K562 (cell line): ENCODE measurements at regions not wholly inside any gene's neighbourhood (a gene's known extent, or its start where the extent isn't known, plus 50 kb on each side); places are given as distances from the start of the nearest gene placed in this dataset.

Experiments used
- ARID3B ChIP-seq: fragments of 250-450 bp; sonication (Bioruptor Pico); IDR thresholded peaks from 2 replicates; pipeline ENCODE4 v1.4.0; 2020; ENCODE audit warnings: borderline replicate concordance
- CREB3 ChIP-seq: fragments of 450-650 bp; conservative IDR thresholded peaks from 2 replicates; pipeline ENCODE4 v1.6.1; 2016; ENCODE audit warnings: missing genetic modification characterization, low read depth, mild to moderate bottlenecking, missing compliant biosample characterization, moderate library complexity
- CSDE1 ChIP-seq, 2 experiments: fragments of 450-650 bp; IDR thresholded peaks; 2 replicates each; pipeline ENCODE4 v1.6.1; 2016; ENCODE audit warnings: mild to moderate bottlenecking in 1 of 2
- DEAF1 ChIP-seq: fragments of 450-650 bp; formaldehyde crosslinking; IDR thresholded peaks from 2 replicates; pipeline ENCODE4 v1.4.0; 2020; ENCODE audit warnings: mild to moderate bottlenecking, moderate library complexity
- EGR1 ChIP-seq: fragments of 450-650 bp; conservative IDR thresholded peaks from 2 replicates; pipeline ENCODE4 v1.6.1; 2017; ENCODE audit warnings: mild to moderate bottlenecking
- GATA2 ChIP-seq: sonication (generic); formaldehyde crosslinking; IDR thresholded peaks from 2 replicates; pipeline ENCODE4 v1.4.0; 2020; ENCODE audit warnings: mild to moderate bottlenecking, missing genetic modification reagents
- KDM5B ChIP-seq: fragments of 200-600 bp; sonication (generic); IDR thresholded peaks from 2 replicates; pipeline ENCODE4 v1.6.1; 2012; ENCODE audit warnings: low read depth, mild to moderate bottlenecking, moderate library complexity, low read length, control low read depth, inconsistent platforms; ENCODE audit not compliant: insufficient replicate concordance
- MAZ ChIP-seq, 2 experiments: fragments of 450-650 bp in 1 of 2; sonication (generic) in 1 of 2; formaldehyde crosslinking; IDR thresholded peaks in 1 of 2; conservative IDR thresholded peaks in 1 of 2; 2 replicates each; pipeline versions ENCODE4 v1.4.0 to v1.5.0; 2020; ENCODE audit warnings: mild to moderate bottlenecking in 1 of 2, missing genetic modification reagents in 1 of 2
- MTA1 ChIP-seq: fragments of 450-650 bp; IDR thresholded peaks from 2 replicates; pipeline ENCODE4 v1.6.1; 2017; ENCODE audit warnings: borderline replicate concordance
- MXI1 ChIP-seq: IDR thresholded peaks from 2 replicates; pipeline ENCODE4 v1.6.1; 2011; ENCODE audit warnings: low read depth, mild to moderate bottlenecking, improper control_type of control experiment, low read length
- MYBL2 ChIP-seq, 2 experiments: fragments of 450-650 bp in 1 of 2; sonication (generic) in 1 of 2; formaldehyde crosslinking in 1 of 2; IDR thresholded peaks; 2 replicates each; pipeline versions ENCODE4 v1.6.1 to v1.8.1; 2017 to 2022; ENCODE audit warnings: borderline replicate concordance in 1 of 2, inconsistent platforms in 1 of 2, low read depth in 1 of 2, mild to moderate bottlenecking in 1 of 2, missing genetic modification reagents in 1 of 2, moderate library complexity in 1 of 2
- NBN ChIP-seq: fragments of 450-650 bp; IDR thresholded peaks from 2 replicates; pipeline ENCODE4 v1.6.1; 2016; ENCODE audit warnings: low read depth, mild to moderate bottlenecking
- RHOXF2B ChIP-seq: fragments of 250-450 bp; sonication (Bioruptor Pico); conservative IDR thresholded peaks from 2 replicates; pipeline ENCODE4 v1.5.1; 2021
- SNAPC5 ChIP-seq: fragments of 250-450 bp; sonication (Bioruptor Pico); IDR thresholded peaks from 2 replicates; pipeline ENCODE4 v1.8.0; 2021; ENCODE audit warnings: moderate library complexity, mild to moderate bottlenecking, inconsistent platforms
- USF1 ChIP-seq: sonication (generic); formaldehyde crosslinking; IDR thresholded peaks from 2 replicates; pipeline ENCODE4 v1.9.0; 2022; ENCODE audit warnings: mild to moderate bottlenecking, missing genetic modification reagents
- ZBTB43 ChIP-seq: sonication (generic); formaldehyde crosslinking; IDR thresholded peaks from 2 replicates; pipeline ENCODE4 v1.8.0; 2023; ENCODE audit warnings: mild to moderate bottlenecking, missing genetic modification reagents
- ZNF740 ChIP-seq, 3 experiments: fragments of 200-800 bp in 1 of 3; sonication (Bioruptor generic) in 1 of 3; sonication (generic) in 1 of 3; formaldehyde crosslinking in 1 of 3; IDR thresholded peaks; 2 replicates each; pipeline versions ENCODE4 v1.6.1 to v1.8.0; 2016 to 2022; ENCODE audit warnings: mild to moderate bottlenecking in 2 of 3, missing compliant biosample characterization in 2 of 3, missing genetic modification characterization in 2 of 3, missing genetic modification reagents in 1 of 3

GRCh38 chr6:87929843-87930288, 117.8 kb upstream of the SPACA1 start (continued):
- TF ChIP-seq SNAPC5 (CRISPR knock-in tag): no peak
- TF ChIP-seq ZNF740 (CRISPR knock-in tag; IDR thresholded peaks at IDR 0.05): no peak
- no peak for TF ChIP-seq ZNF740 (tag; IDR thresholded peaks at IDR 0.05)
- TF ChIP-seq DEAF1: peak; percentile 86
- no peak for TF ChIP-seq CSDE1 (IDR thresholded peaks at IDR 0.05)
- no peak for TF ChIP-seq MYBL2 (IDR thresholded peaks at IDR 0.05; ENCODE audit: low read depth)
- no peak for TF ChIP-seq MYBL2 (CRISPR knock-in tag; IDR thresholded peaks at IDR 0.05; ENCODE audit: borderline replicate concordance)
- no peak for TF ChIP-seq ZBTB43 (CRISPR knock-in tag)
- no peak for TF ChIP-seq USF1
- TF ChIP-seq KDM5B: no peak
- no peak for TF ChIP-seq ARID3B (CRISPR knock-in tag)
- TF ChIP-seq EGR1: no peak
- TF ChIP-seq MTA1: no peak
- no peak for TF ChIP-seq CREB3 (tag)
- TF ChIP-seq MAZ (CRISPR knock-in tag; conservative IDR thresholded peaks at IDR 0.05 in 1 of 2, IDR thresholded peaks at IDR 0.05 in 1 of 2): no peak
- TF ChIP-seq NBN: no peak
- TF ChIP-seq RHOXF2B (CRISPR knock-in tag): no peak
- TF ChIP-seq MXI1: no peak
- no peak for TF ChIP-seq GATA2
